BLaER1 (cell line): ENCODE measurements at regions not wholly inside any gene's neighbourhood (a gene's known extent, or its start where the extent isn't known, plus 50 kb on each side); places are given as distances from the start of the nearest gene placed in this dataset.

Experiments
- H3K27ac ChIP-seq: shearing (Covaris generic); formaldehyde crosslinking; 2 replicates; pipeline ENCODE4 v1.8.1; 2022
- H3K27me3 ChIP-seq: shearing (Covaris generic); formaldehyde crosslinking; 2 replicates; pipeline ENCODE4 v1.8.1; 2022
- H3K36me3 ChIP-seq: shearing (Covaris generic); formaldehyde crosslinking; 2 replicates; pipeline ENCODE4 v1.8.1; 2022
- H3K4me1 ChIP-seq: shearing (Covaris generic); formaldehyde crosslinking; 2 replicates; pipeline ENCODE4 v1.8.1; 2022
- H3K4me2 ChIP-seq: shearing (Covaris generic); formaldehyde crosslinking; 2 replicates; pipeline ENCODE4 v1.8.1; 2022
- H3K4me3 ChIP-seq: shearing (Covaris generic); formaldehyde crosslinking; 2 replicates; pipeline ENCODE4 v1.8.1; 2022
- H3K9ac ChIP-seq: shearing (Covaris generic); formaldehyde crosslinking; 2 replicates; pipeline ENCODE4 v1.8.1; 2022
- H3K9me3 ChIP-seq: shearing (Covaris generic); formaldehyde crosslinking; 2 replicates; pipeline ENCODE4 v1.8.1; 2022
- H4K20me1 ChIP-seq: shearing (Covaris generic); formaldehyde crosslinking; 2 replicates; pipeline ENCODE4 v1.8.1; 2022
- Cebpa-rat ChIP-seq: shearing (Covaris generic); IDR thresholded peaks from 2 replicates; pipeline ENCODE4 v1.8.1; 2022

- H3K4me3 ChIP-seq, result no peak overlapping the region
- peaks cover 10% of the 10 kb centered on the region; the same call in 1 of the 2 replicates for H3K9me3 ChIP-seq
- no peak overlapping the region for H3K9ac ChIP-seq
- H3K36me3 ChIP-seq, result no peaks in the 10 kb centered on the region
- no peaks in the 10 kb centered on the region for H4K20me1 ChIP-seq
- H3K27me3 ChIP-seq, result no peaks in the 10 kb centered on the region
- H3K4me1 ChIP-seq, result no peaks in the 10 kb centered on the region
- H3K27ac ChIP-seq, result no peak overlapping the region
- TF ChIP-seq Cebpa-rat, result no peak
- H3K4me2 ChIP-seq, result no peak overlapping the region
These were observed 161.4 kb upstream of the ACVR2A start for GRCh38 chr2:147683380-147683779.

GRCh38 chr2:147681093-147681492 lies 163.7 kb upstream of the ACVR2A start:
- H3K4me1 ChIP-seq, result no peaks in the 10 kb centered on the region
- TF ChIP-seq Cebpa-rat, result no peak
- no peaks in the 10 kb centered on the region for H3K36me3 ChIP-seq
- no peak overlapping the region for H3K4me3 ChIP-seq
- no peak overlapping the region for H3K4me2 ChIP-seq
- no peak overlapping the region for H3K9ac ChIP-seq
- H3K9me3 ChIP-seq, result peaks cover 2% of the 10 kb centered on the region; the same call in 1 of the 2 replicates
- H3K27ac ChIP-seq, result no peak overlapping the region
- no peaks in the 10 kb centered on the region for H4K20me1 ChIP-seq
- no peaks in the 10 kb centered on the region for H3K27me3 ChIP-seq

- Histone ChIP-seq H3K4me3 (no peak overlapping the region), H3K9ac (no peak overlapping the region), H3K27ac (no peak overlapping the region), H4K20me1 (no peaks in the 10 kb centered on the region), H3K4me2 (no peak overlapping the region), H3K4me1 (no peaks in the 10 kb centered on the region), H3K9me3 (no peaks in the 10 kb centered on the region), H3K36me3 (no peaks in the 10 kb centered on the region), H3K27me3 (no peaks in the 10 kb centered on the region)
- no peak for TF ChIP-seq Cebpa-rat
These were observed 164.8 kb upstream of the ACVR2A start for GRCh38 chr2:147679955-147680531.

- no peak for TF ChIP-seq Cebpa-rat
- no peaks in the 10 kb centered on the region for H3K36me3 ChIP-seq
These were observed 165.5 kb upstream of the ACVR2A start for GRCh38 chr2:147679191-147679954.

GRCh38 chr2:147665105-147665504 lies 179.7 kb upstream of the ACVR2A start:
- H4K20me1 ChIP-seq, result no peaks in the 10 kb centered on the region
- H3K36me3 ChIP-seq, result no peaks in the 10 kb centered on the region
- no peak for TF ChIP-seq Cebpa-rat
- no peak overlapping the region for H3K4me3 ChIP-seq
- H3K9ac ChIP-seq, result no peak overlapping the region
- H3K4me2 ChIP-seq, result no peak overlapping the region
- H3K9me3 ChIP-seq, result no peaks in the 10 kb centered on the region
- H3K4me1 ChIP-seq, result 0 out of 2 replicates have a peak, but pooled peaks cover 5% of the 10 kb centered on the region
- no peak overlapping the region for H3K27ac ChIP-seq
- H3K27me3 ChIP-seq, result no peaks in the 10 kb centered on the region

More at GRCh38 chr2:147679191-147679954, 165.5 kb upstream of the ACVR2A start:
- Histone ChIP-seq H3K27ac (no peak overlapping the region), H3K4me1 (no peaks in the 10 kb centered on the region), H3K4me2 (no peak overlapping the region), H4K20me1 (no peaks in the 10 kb centered on the region), H3K27me3 (no peaks in the 10 kb centered on the region), H3K9me3 (no peaks in the 10 kb centered on the region), H3K4me3 (no peak overlapping the region), H3K9ac (no peak overlapping the region)

- Histone ChIP-seq H3K27me3 (no peaks in the 10 kb centered on the region), H3K4me1 (0 out of 2 replicates have a peak, but pooled peaks cover 5% of the 10 kb centered on the region), H3K27ac (no peak overlapping the region), H3K9ac (no peak overlapping the region), H3K9me3 (no peaks in the 10 kb centered on the region), H3K36me3 (no peaks in the 10 kb centered on the region), H3K4me3 (no peak overlapping the region), H4K20me1 (no peaks in the 10 kb centered on the region), H3K4me2 (no peak overlapping the region)
- no peak for TF ChIP-seq Cebpa-rat
These were observed 180.9 kb upstream of the ACVR2A start for GRCh38 chr2:147663962-147664361.

GRCh38 chr2:147663153-147663961 lies 181.5 kb upstream of the ACVR2A start:
- Histone ChIP-seq H3K4me3 (no peak overlapping the region), H3K9me3 (no peaks in the 10 kb centered on the region), H3K36me3 (no peaks in the 10 kb centered on the region), H3K27me3 (no peaks in the 10 kb centered on the region), H3K4me2 (no peak overlapping the region), H3K9ac (no peak overlapping the region), H3K27ac (no peak overlapping the region), H4K20me1 (no peaks in the 10 kb centered on the region), H3K4me1 (0 out of 2 replicates have a peak, but pooled peaks cover 5% of the 10 kb centered on the region)
- TF ChIP-seq Cebpa-rat, result no peak

GRCh38 chr2:147662221-147662620 lies 182.6 kb upstream of the ACVR2A start:
- no peak overlapping the region for H3K9ac ChIP-seq
- H3K4me2 ChIP-seq, result no peak overlapping the region
- no peak for TF ChIP-seq Cebpa-rat

GRCh38 chr2:147660680-147661079 lies 184.1 kb upstream of the ACVR2A start:
- Histone ChIP-seq H4K20me1 (no peaks in the 10 kb centered on the region), H3K4me3 (no peak overlapping the region), H3K27me3 (no peaks in the 10 kb centered on the region), H3K9ac (no peak overlapping the region), H3K36me3 (no peaks in the 10 kb centered on the region), H3K4me2 (no peak overlapping the region), H3K4me1 (peaks cover 11% of the 10 kb centered on the region), H3K9me3 (no peaks in the 10 kb centered on the region), H3K27ac (no peak overlapping the region)
- no peak for TF ChIP-seq Cebpa-rat

More at GRCh38 chr2:147662221-147662620, 182.6 kb upstream of the ACVR2A start:
- H3K27ac ChIP-seq, result no peak overlapping the region
- H3K36me3 ChIP-seq, result no peaks in the 10 kb centered on the region
- no peaks in the 10 kb centered on the region for H3K9me3 ChIP-seq
- H3K27me3 ChIP-seq, result no peaks in the 10 kb centered on the region
- no peak overlapping the region for H3K4me3 ChIP-seq
- no peaks in the 10 kb centered on the region for H4K20me1 ChIP-seq
- peaks cover 8% of the 10 kb centered on the region for H3K4me1 ChIP-seq

GRCh38 chr2:147659051-147659450 lies 185.8 kb upstream of the ACVR2A start:
- H3K4me2 ChIP-seq, result no peak overlapping the region
- no peak for TF ChIP-seq Cebpa-rat
- H3K9me3 ChIP-seq, result no peaks in the 10 kb centered on the region
- no peak overlapping the region for H3K4me3 ChIP-seq
- H4K20me1 ChIP-seq, result no peaks in the 10 kb centered on the region
- H3K9ac ChIP-seq, result no peak overlapping the region
- no peak overlapping the region for H3K27ac ChIP-seq
- peaks cover 11% of the 10 kb centered on the region for H3K4me1 ChIP-seq
- H3K27me3 ChIP-seq, result no peaks in the 10 kb centered on the region
- no peaks in the 10 kb centered on the region for H3K36me3 ChIP-seq
